Psoas muscle (tissue), 7 donors: ENCODE measurements at regions not wholly inside any gene's neighbourhood (a gene's known extent, or its start where the extent isn't known, plus 50 kb on each side); places are given as distances from the start of the nearest gene placed in this dataset.
A peak's percentile ranks its signal among the peaks of the same experiment; 100 is the strongest.

Source experiments
- ATAC-seq, 4 donors: fragments of 200-7000 bp; cut with Tn5 transposase; one replicate each; pipeline ENCODE4 v1.9.1; 2020; ENCODE audit warnings: moderate library complexity in 3 of 4, mild to moderate bottlenecking in 2 of 4
- DNase-seq, 2 donors: peaks; one replicate each; pipeline ENCODE4 v3.0.0-alpha.2; 2020
- H3K27ac ChIP-seq: fragments of 200-600 bp; one replicate; pipeline ENCODE4 v1.8.0; 2022
- H3K27me3 ChIP-seq, 3 donors: fragments of 200-600 bp in 1 of 3; one replicate each; pipeline versions ENCODE4 v1.6.1 to v1.8.0; 2013 to 2022; ENCODE audit warnings: low read length in 2 of 3, mild to moderate bottlenecking in 2 of 3, moderate library complexity in 1 of 3; ENCODE audit not compliant: insufficient read depth in 3 of 3
- H3K36me3 ChIP-seq, 2 donors: fragments of 200-600 bp in 1 of 2; one replicate each; pipeline versions ENCODE4 v1.6.1 to v1.8.0; 2013 to 2022; ENCODE audit warnings: low read depth in 1 of 2, mild to moderate bottlenecking in 1 of 2, moderate library complexity in 1 of 2; ENCODE audit not compliant: insufficient read depth in 1 of 2
- H3K4me1 ChIP-seq: fragments of 200-600 bp; one replicate; pipeline ENCODE4 v1.8.0; 2022
- H3K4me3 ChIP-seq: fragments of 200-600 bp; one replicate; pipeline ENCODE4 v1.8.0; 2022; ENCODE audit warnings: mild to moderate bottlenecking
- H3K9me3 ChIP-seq: fragments of 200-600 bp; one replicate; pipeline ENCODE4 v1.8.0; 2022
- WGBS, 3 donors: extraction: QIAGEN DNeasy Blood & Tissue Kit; methylation state at CpG; one replicate each; pipeline versions ENCODE4 v1.1.6 to v1.1.7; 2013; 5-methylcytosine and 5-hydroxymethylcytosine counted together
- intact Hi-C, 2 donors: fragments of 100-400 bp; cut with DNase I; formaldehyde crosslinking; loops; one replicate each; pipeline versions ENCODE4 v1.11.0 to v1.14.2; 2022
- TF ChIP-seq, protein P1 (sequence below): fragments of 200-600 bp; IDR thresholded peaks from one replicate; pipeline ENCODE4 v1.8.0; 2022; ENCODE audit warnings: antibody characterized with exemption
- donor health status: healthy with polysubstance abuse.
- donor health status: DM: no; HTN: no; CAD: no; lungs with moderate emphysema.
- donor health status: Bipolar disorder and iron deficiency.
- donor health status: healthy.
- donor health status: DM: yes; HTN: yes; CAD: no.
- donor health status: DM: no; HTN: no; CAD: no.
- donor health status: DM: yes; HTN: yes; CAD: no.

DNA sequence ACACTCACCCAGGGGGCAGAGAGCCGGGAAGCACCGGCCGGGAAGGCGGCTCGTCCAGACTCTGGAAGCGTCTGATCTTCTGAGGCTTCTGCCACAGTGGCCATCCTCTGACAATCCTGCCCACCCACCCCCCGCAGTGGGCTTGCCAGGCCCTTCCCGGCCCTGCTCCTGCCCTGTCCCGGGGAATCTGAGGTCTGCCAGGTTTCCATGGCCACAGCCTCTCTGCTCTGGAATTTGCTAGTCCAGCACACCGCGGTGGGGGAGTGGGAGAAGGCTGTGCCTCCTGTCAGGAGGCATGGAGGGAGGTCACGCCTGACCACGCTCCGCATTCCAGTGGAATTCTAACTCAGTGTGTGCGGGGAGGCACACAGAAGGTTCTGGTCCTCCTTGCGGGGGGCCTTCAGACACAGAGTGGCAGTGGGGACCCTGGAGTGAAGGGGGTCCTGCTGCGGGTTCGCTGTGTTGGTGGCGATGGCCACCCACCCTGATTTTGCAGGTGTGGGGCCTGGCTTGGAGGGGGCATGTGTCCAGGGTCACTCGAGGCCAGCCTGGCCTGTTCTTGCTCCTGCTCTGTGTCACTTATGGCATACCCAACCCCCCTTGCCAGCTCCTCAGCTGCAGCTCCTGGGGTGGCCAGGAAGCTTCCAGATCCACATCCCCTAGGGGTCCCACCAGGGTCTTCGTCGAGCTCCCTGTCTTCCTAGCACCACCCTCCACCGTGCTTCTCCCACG, 55.6 kb upstream of the ADRA2C start:
- TF ChIP-seq, protein P1, sequence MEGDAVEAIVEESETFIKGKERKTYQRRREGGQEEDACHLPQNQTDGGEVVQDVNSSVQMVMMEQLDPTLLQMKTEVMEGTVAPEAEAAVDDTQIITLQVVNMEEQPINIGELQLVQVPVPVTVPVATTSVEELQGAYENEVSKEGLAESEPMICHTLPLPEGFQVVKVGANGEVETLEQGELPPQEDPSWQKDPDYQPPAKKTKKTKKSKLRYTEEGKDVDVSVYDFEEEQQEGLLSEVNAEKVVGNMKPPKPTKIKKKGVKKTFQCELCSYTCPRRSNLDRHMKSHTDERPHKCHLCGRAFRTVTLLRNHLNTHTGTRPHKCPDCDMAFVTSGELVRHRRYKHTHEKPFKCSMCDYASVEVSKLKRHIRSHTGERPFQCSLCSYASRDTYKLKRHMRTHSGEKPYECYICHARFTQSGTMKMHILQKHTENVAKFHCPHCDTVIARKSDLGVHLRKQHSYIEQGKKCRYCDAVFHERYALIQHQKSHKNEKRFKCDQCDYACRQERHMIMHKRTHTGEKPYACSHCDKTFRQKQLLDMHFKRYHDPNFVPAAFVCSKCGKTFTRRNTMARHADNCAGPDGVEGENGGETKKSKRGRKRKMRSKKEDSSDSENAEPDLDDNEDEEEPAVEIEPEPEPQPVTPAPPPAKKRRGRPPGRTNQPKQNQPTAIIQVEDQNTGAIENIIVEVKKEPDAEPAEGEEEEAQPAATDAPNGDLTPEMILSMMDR, result no peak
- intact Hi-C loops, result no loop called here
- Histone ChIP-seq H3K27ac (no peak overlapping the region), H3K4me1 (no peaks in the 10 kb centered on the region), H3K36me3 (no peaks in the 10 kb centered on the region), H3K4me3 (no peak overlapping the region), H3K9me3 (no peaks in the 10 kb centered on the region), H3K27me3 (peaks cover 0 to 53% (median 5%) of the 10 kb centered on the region in 3 donors)
- 47 to 65% (median 48%) methylated on average over 24 of the region's 24 CpGs for whole genome bisulfite sequencing, 3 donors
- DNase-seq, result peak in 1 of 2 donors; percentile 38
- no peak for ATAC-seq

DNA sequence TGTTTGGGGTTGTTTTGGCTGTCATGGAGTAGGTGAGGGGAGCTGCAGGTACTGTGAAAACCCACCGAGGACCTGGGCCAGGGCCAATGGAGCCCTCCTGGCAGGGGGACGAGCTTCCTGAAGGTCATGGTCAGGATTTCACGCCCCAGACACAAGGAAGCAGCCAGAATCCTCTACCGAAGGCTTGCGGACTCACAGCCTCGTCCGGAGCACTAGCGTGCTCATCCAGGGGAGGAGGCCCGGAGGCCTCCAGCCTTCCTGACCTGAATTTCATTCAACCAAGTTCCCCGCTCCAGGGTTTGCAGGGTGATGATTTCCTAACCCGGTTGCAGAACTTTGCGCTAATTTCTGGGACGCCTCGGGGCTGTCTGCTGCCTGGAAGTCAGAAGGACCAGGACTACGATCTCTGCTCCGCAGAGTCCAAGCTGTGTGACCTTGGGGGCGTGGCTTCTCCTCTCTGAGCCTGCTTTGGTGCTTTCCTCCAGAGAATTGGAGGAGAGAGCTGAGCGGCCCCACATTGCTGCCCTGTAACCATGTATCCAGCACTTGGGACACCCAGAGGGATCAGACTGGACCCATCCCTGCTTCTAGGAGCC, 56.2 kb upstream of the ADRA2C start:
- TF ChIP-seq, protein P1, result no peak
- H3K36me3 ChIP-seq, result no peaks in the 10 kb centered on the region
- no peak overlapping the region for H3K4me3 ChIP-seq
- DNase-seq (peak in 1 of 2 donors; percentile 21), ATAC-seq (no peak)
- no peak overlapping the region for H3K27ac ChIP-seq
- intact Hi-C loops, result no loop called here
- peaks cover 0 to 48% (median 6%) of the 10 kb centered on the region in 3 donors for H3K27me3 ChIP-seq
- H3K9me3 ChIP-seq, result no peaks in the 10 kb centered on the region
- 79 to 81% (median 80%) methylated on average over 18 of the region's 18 CpGs for WGBS, 3 donors
- H3K4me1 ChIP-seq, result no peaks in the 10 kb centered on the region

DNA sequence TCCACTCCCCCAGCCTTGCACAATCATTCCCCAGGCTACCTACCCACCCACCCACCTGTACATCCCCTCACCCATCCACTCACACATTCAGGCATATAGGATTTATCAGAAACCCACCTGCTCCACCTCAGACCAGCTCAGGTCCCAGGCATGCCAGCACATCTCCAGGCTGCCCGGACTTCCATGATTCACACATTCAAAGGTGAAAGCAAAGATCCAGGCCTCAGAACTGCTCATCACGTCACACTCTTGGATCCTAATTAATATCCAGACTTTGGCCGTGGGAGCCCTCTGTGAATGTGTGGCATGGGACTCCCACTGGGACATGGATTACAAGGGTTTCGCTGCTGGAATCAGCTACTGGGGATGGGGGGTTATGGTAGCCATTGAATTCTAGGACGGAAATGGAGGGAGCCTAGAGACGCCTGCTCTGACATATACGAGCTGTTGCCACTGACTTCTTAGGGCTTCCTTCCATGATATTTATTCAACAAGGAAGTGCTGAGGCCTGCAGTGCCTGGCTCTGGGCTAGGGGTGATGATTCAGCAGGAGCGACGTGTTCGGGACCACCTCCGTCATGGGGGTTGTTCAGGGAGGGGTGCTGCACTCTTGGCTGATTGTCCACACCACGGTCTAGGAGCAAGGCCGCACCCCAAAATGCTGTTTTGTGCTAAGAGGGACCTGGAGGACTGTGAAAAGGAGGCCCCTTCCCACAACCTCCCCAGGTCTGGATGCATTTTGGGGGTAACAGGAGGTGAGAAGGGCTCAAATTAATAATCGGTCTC, 56.9 kb upstream of the ADRA2C start:
- Histone ChIP-seq H3K9me3 (no peaks in the 10 kb centered on the region), H3K36me3 (no peaks in the 10 kb centered on the region), H3K27me3 (peaks cover 0 to 53% (median 8%) of the 10 kb centered on the region in 3 donors), H3K4me3 (no peak overlapping the region), H3K4me1 (no peaks in the 10 kb centered on the region), H3K27ac (no peak overlapping the region)
- peak in 1 of 2 donors; percentile 26 for DNase-seq
- intact Hi-C loops, result no loop called here
- WGBS, 3 donors, result 93 to 94% (median 94%) methylated on average over 14 of the region's 14 CpGs
- TF ChIP-seq, protein P1, result no peak
- no peak for ATAC-seq

DNA sequence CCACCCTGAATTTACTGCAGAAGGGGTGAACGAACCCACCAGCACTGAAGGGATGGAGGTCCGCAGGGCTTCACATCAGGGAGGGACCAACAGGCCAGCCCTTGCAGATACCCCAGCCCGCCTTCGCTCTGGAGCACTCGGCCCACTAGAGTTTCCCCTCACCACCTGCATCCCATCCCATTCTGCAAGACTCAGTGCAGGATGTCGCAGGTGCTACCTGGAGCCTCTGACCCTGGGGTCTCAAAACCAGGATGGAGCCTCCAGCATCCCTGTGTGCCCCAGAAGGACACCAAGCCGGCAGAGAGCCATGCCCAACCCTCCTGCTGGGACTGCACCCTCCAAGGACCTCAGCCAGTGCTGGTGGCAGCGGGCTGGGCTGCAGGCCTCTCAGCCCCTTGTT, 57.6 kb upstream of the ADRA2C start:
- intact Hi-C loops, result no loop called here
- DNase-seq (peak in 1 of 2 donors; percentile 12), ATAC-seq (no peak)
- WGBS, 3 donors, result 84 to 91% (median 91%) methylated on average over 8 of the region's 8 CpGs
- Histone ChIP-seq H3K27ac (no peak overlapping the region), H3K36me3 (no peaks in the 10 kb centered on the region), H3K4me3 (no peak overlapping the region), H3K9me3 (no peaks in the 10 kb centered on the region), H3K27me3 (peaks cover 0 to 59% (median 9%) of the 10 kb centered on the region in 3 donors), H3K4me1 (no peaks in the 10 kb centered on the region)
- TF ChIP-seq, protein P1, result no peak
